ENCODE measurements at regions not wholly inside any gene's neighbourhood (a gene's known extent, or its start where the extent isn't known, plus 50 kb on each side); places are given as distances from the start of the nearest gene placed in this dataset.

- H3K9me3 Mint-ChIP-seq = peaks cover 14% of the 10 kb centered on the region
- no peak overlapping the region for H3K27ac Mint-ChIP-seq
- no peak for DNase-seq
- H3K36me3 Mint-ChIP-seq (ENCODE audit: low read depth) = peaks cover 6% of the 10 kb centered on the region; the same call in 1 of the 2 replicates
- peaks cover 9% of the 10 kb centered on the region for H3K27me3 Mint-ChIP-seq (ENCODE audit: insufficient read depth)
- no peak for TF ChIP-seq CTCF (IDR thresholded peaks at IDR 0.05)
- peaks cover 32% of the 10 kb centered on the region for H3K4me1 Mint-ChIP-seq (ENCODE audit: low read depth)
- H3K4me3 Mint-ChIP-seq = no peak overlapping the region
These were observed 126.0 kb upstream of the CAMK1G start for GRCh38 chr1:209457401-209458125.

- H3K9me3 Mint-ChIP-seq = peaks cover 14% of the 10 kb centered on the region
- DNase-seq = no peak
- H3K4me1 Mint-ChIP-seq (ENCODE audit: low read depth) = peaks cover 32% of the 10 kb centered on the region
- no peak overlapping the region for H3K27ac Mint-ChIP-seq
- no peak overlapping the region for H3K4me3 Mint-ChIP-seq
- TF ChIP-seq CTCF (IDR thresholded peaks at IDR 0.05) = no peak
- H3K27me3 Mint-ChIP-seq (ENCODE audit: insufficient read depth) = peaks cover 9% of the 10 kb centered on the region
- peaks cover 6% of the 10 kb centered on the region; the same call in 1 of the 2 replicates for H3K36me3 Mint-ChIP-seq (ENCODE audit: low read depth)
These were observed 124.6 kb upstream of the CAMK1G start for GRCh38 chr1:209458921-209459320.

GRCh38 chr1:209461168-209461567 lies 122.3 kb upstream of the CAMK1G start:
- Mint-ChIP-seq H3K4me1 (ENCODE audit: low read depth) (peaks cover 12% of the 10 kb centered on the region), H3K9me3 (peaks cover 14% of the 10 kb centered on the region), H3K36me3 (ENCODE audit: low read depth) (peaks cover 6% of the 10 kb centered on the region; the same call in 1 of the 2 replicates), H3K4me3 (no peak overlapping the region), H3K27ac (no peak overlapping the region), H3K27me3 (ENCODE audit: insufficient read depth) (peaks cover 9% of the 10 kb centered on the region)
- no peak for TF ChIP-seq CTCF (IDR thresholded peaks at IDR 0.05)
- no peak for DNase-seq

GRCh38 chr1:209462433-209462832 lies 121.1 kb upstream of the CAMK1G start:
- no peak for TF ChIP-seq CTCF (IDR thresholded peaks at IDR 0.05)
- Mint-ChIP-seq H3K27ac (no peak overlapping the region), H3K27me3 (ENCODE audit: insufficient read depth) (peaks cover 9% of the 10 kb centered on the region), H3K4me3 (no peak overlapping the region), H3K9me3 (peaks cover 14% of the 10 kb centered on the region), H3K4me1 (ENCODE audit: low read depth) (no peaks in the 10 kb centered on the region), H3K36me3 (ENCODE audit: low read depth) (peaks cover 6% of the 10 kb centered on the region; the same call in 1 of the 2 replicates)
- DNase-seq = no peak

- Mint-ChIP-seq H3K27me3 (ENCODE audit: insufficient read depth) (peaks cover 7% of the 10 kb centered on the region), H3K4me1 (ENCODE audit: low read depth) (no peaks in the 10 kb centered on the region), H3K36me3 (ENCODE audit: low read depth) (peaks cover 6% of the 10 kb centered on the region; the same call in 1 of the 2 replicates), H3K9me3 (peaks cover 14% of the 10 kb centered on the region), H3K4me3 (no peak overlapping the region), H3K27ac (no peak overlapping the region)
- no peak for TF ChIP-seq CTCF (IDR thresholded peaks at IDR 0.05)
- no peak for DNase-seq
These were observed 120.1 kb upstream of the CAMK1G start for GRCh38 chr1:209463441-209463840.

All from HFFc6 (cell line).